ENCODE measurements at regions not wholly inside any gene's neighbourhood (a gene's known extent, or its start where the extent isn't known, plus 50 kb on each side); places are given as distances from the start of the nearest gene placed in this dataset.

DNA sequence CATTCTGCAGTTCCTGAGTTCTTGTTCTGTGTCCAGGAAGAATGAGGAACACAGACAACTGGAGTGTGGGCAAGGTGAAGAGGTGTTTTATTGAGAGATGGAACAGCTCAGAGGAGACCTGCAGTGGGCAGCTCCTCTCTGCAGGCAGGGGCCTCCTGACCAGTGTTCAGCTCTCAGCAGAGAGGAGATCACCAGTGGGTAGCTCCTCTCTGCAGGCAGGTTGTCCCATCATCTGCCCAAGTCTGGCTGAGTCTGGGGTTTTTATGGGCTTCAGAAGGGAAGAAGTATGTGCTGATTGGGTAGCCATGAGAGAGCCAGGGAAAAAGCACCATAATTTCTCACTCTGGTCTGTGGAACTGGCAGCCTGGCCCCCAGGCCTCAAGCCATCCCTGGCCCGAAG, 56.0 kb upstream of the RASGEF1B start:
- H3K36me3 ChIP-seq (ENCODE audit: control insufficient read depth, insufficient read depth, low read length), result no peaks in the 10 kb centered on the region
- no peaks in the 10 kb centered on the region for H3K9me3 ChIP-seq (ENCODE audit: control insufficient read depth, low read length)
- no peak overlapping the region for H3K9ac ChIP-seq (ENCODE audit: low read length)
- H3K27me3 ChIP-seq (ENCODE audit: control insufficient read depth, insufficient read depth, low read length), result no peaks in the 10 kb centered on the region
- H3K4me3 ChIP-seq (ENCODE audit: low read length), result no peak overlapping the region
- peaks cover 10% of the 10 kb centered on the region for H3K4me1 ChIP-seq (ENCODE audit: control insufficient read depth, insufficient read depth, low read length)

DNA sequence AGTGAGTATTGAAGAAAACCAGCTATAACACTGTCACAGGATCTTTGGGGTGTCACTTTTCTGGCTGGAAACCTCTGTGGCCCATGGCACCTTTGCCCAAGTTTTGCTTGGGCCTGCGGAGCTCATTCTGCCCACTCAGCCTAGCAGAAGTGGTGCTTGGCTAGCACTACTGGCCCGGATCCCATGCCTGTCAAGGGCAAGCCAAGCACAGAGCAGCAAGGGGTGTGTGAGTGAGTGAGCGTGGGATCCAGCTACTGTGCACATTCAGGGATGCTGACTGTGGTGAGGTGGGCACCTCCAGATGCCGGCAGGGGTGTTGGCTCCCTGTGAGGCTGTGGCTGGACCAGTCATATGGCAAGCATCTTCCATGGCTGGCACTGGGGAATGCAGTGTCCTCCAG, 55.4 kb upstream of the RASGEF1B start:
- Histone ChIP-seq H3K36me3 (ENCODE audit: control insufficient read depth, insufficient read depth, low read length) (no peaks in the 10 kb centered on the region), H3K9me3 (ENCODE audit: control insufficient read depth, low read length) (no peaks in the 10 kb centered on the region), H3K9ac (ENCODE audit: low read length) (no peak overlapping the region), H3K27me3 (ENCODE audit: control insufficient read depth, insufficient read depth, low read length) (no peaks in the 10 kb centered on the region), H3K4me1 (ENCODE audit: control insufficient read depth, insufficient read depth, low read length) (peaks cover 10% of the 10 kb centered on the region), H3K4me3 (ENCODE audit: low read length) (no peak overlapping the region)

DNA sequence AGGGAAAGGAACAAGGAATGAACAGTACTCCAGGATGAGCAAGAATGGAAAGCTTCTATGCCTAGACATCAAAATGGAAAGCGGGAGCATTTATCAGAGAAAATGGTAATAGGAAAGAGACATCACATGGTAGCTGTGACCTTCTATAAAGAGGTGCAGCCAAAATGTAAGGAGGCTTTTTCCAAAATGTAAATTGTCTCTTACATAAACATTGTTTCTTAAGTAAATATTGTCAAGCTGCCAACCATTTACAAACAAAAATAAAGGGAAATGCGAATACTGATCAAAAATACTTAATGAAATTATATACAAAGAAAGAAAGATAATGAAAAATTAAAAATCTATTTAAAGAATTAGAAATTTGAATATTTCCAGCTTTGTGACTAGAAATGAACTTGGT, 55.0 kb upstream of the RASGEF1B start:
- Histone ChIP-seq H3K36me3 (ENCODE audit: control insufficient read depth, insufficient read depth, low read length) (no peaks in the 10 kb centered on the region), H3K27me3 (ENCODE audit: control insufficient read depth, insufficient read depth, low read length) (no peaks in the 10 kb centered on the region), H3K9ac (ENCODE audit: low read length) (no peak overlapping the region), H3K4me3 (ENCODE audit: low read length) (no peak overlapping the region), H3K9me3 (ENCODE audit: control insufficient read depth, low read length) (no peaks in the 10 kb centered on the region), H3K4me1 (ENCODE audit: control insufficient read depth, insufficient read depth, low read length) (peaks cover 10% of the 10 kb centered on the region)

DNA sequence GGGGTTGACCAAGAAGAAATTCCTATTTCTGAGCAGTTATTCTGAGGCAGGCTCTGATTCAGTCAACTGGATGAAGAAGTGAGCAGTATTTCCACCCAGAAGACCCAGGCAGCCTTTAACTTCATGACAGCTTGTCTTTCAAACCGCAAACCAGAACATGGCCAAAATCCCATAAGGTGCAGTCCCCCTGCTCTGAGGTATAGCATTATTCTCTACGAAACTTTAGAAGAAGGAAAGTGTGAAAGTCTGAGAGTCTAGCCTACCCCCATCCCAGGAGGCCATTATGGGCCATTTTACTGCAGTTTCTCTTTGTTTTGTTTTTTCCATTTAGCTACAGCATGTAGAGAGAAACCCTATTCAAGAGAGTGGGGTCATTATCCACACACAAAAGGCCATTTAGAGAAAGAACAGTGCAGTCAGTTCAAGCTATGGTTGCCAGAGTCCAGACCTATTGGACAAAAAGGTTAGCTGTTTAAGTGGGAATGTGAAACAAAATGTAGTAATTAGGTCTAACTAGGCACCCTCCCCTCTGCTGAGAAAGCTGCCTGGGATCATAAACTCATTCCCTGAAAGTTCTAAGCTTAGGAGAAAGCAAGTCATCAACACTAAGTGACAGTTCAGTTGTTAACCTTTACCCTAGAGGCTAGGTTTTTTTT, 52.1 kb upstream of the RASGEF1B start:
- Histone ChIP-seq H3K4me1 (ENCODE audit: control insufficient read depth, insufficient read depth, low read length) (peaks cover 24% of the 10 kb centered on the region), H3K27me3 (ENCODE audit: control insufficient read depth, insufficient read depth, low read length) (no peaks in the 10 kb centered on the region), H3K36me3 (ENCODE audit: control insufficient read depth, insufficient read depth, low read length) (no peaks in the 10 kb centered on the region), H3K4me3 (ENCODE audit: low read length) (no peak overlapping the region), H3K9me3 (ENCODE audit: control insufficient read depth, low read length) (no peaks in the 10 kb centered on the region), H3K9ac (ENCODE audit: low read length) (no peak overlapping the region)

DNA sequence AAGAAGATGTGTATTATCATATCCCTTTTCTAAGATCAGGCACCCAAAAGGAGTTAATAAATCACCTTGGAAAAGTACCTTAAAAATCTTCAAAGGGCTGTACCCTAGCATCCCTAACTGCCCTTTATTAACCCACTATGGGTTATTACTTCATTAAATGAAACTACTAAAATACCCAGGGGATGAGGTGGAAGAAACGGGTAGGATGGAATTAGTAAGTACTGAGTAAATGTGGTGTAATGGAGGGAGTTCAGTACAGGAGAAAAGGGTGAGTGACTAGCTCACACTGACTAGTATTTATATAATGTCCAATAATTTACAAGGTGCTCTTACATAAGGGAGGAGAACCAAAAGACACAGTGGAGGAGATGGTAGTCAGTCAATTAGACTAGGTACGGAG, 51.0 kb upstream of the RASGEF1B start:
- Histone ChIP-seq H3K27me3 (ENCODE audit: control insufficient read depth, insufficient read depth, low read length) (no peaks in the 10 kb centered on the region), H3K9ac (ENCODE audit: low read length) (no peak overlapping the region), H3K4me3 (ENCODE audit: low read length) (no peak overlapping the region), H3K9me3 (ENCODE audit: control insufficient read depth, low read length) (no peaks in the 10 kb centered on the region), H3K4me1 (ENCODE audit: control insufficient read depth, insufficient read depth, low read length) (peaks cover 34% of the 10 kb centered on the region), H3K36me3 (ENCODE audit: control insufficient read depth, insufficient read depth, low read length) (no peaks in the 10 kb centered on the region)

DNA sequence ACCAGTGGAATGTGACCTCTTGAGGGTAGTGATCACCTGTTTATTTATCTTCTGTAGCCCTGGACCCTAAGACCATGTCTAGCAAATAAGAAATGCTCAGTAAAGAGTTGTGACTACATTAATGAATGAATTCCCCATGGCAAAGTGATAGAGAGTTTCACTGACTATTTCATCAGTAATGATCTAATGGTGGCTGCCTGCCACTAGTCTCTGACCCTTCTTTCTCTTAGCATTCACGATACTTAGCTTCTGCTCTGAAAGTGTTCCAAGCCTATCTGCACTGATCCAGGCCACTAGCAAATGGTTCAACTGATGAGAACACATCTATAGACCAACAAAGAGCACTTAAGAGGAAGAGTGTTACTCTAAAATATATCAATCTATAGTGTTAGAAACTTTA, 50.0 kb upstream of the RASGEF1B start:
- H3K36me3 ChIP-seq (ENCODE audit: control insufficient read depth, insufficient read depth, low read length), result no peaks in the 10 kb centered on the region
- no peaks in the 10 kb centered on the region for H3K9me3 ChIP-seq (ENCODE audit: control insufficient read depth, low read length)
- no peak overlapping the region for H3K9ac ChIP-seq (ENCODE audit: low read length)
- H3K4me1 ChIP-seq (ENCODE audit: control insufficient read depth, insufficient read depth, low read length), result peaks cover 34% of the 10 kb centered on the region
- no peaks in the 10 kb centered on the region for H3K27me3 ChIP-seq (ENCODE audit: control insufficient read depth, insufficient read depth, low read length)
- H3K4me3 ChIP-seq (ENCODE audit: low read length), result no peak overlapping the region

Measured in mucosa of stomach (tissue), 1 donor.